Glutamatergic neuron (in vitro differentiated cells): ENCODE measurements at regions not wholly inside any gene's neighbourhood (a gene's known extent, or its start where the extent isn't known, plus 50 kb on each side); places are given as distances from the start of the nearest gene placed in this dataset.
"Not testable (repeated sequence)": the region's sequence is repeated elsewhere in the genome, so short reads cannot be mapped to it uniquely, and the experiment has no call there.

Experiments used
- DNase-seq: peaks from one replicate; pipeline ENCODE4 v3.0.0; 2022
- H3K27ac Mint-ChIP-seq: one replicate; pipeline ENCODE4 v1.8.0; 2020; ENCODE audit warnings: mild to moderate bottlenecking, mixed read lengths, inconsistent platforms; ENCODE audit not compliant: unreplicated experiment
- H3K27me3 Mint-ChIP-seq: one replicate; pipeline ENCODE4 v1.8.0; 2020; ENCODE audit warnings: mild to moderate bottlenecking, moderate library complexity, mixed read lengths, inconsistent platforms; ENCODE audit not compliant: unreplicated experiment
- H3K36me3 Mint-ChIP-seq: one replicate; pipeline ENCODE4 v1.8.0; 2020; ENCODE audit warnings: mild to moderate bottlenecking, mixed read lengths, inconsistent platforms; ENCODE audit not compliant: unreplicated experiment
- H3K4me1 Mint-ChIP-seq: one replicate; pipeline ENCODE4 v1.8.0; 2020; ENCODE audit warnings: mild to moderate bottlenecking, low read depth, mixed read lengths, inconsistent platforms; ENCODE audit not compliant: unreplicated experiment
- H3K4me3 Mint-ChIP-seq: one replicate; pipeline ENCODE4 v1.8.0; 2020; ENCODE audit warnings: mild to moderate bottlenecking, mixed read lengths, inconsistent platforms; ENCODE audit not compliant: unreplicated experiment
- H3K9me3 Mint-ChIP-seq: one replicate; pipeline ENCODE4 v1.8.0; 2020; ENCODE audit warnings: mild to moderate bottlenecking, moderate library complexity, mixed read lengths, inconsistent platforms; ENCODE audit not compliant: unreplicated experiment
- CTCF ChIP-seq: fragments of 200-600 bp; sonication (generic); IDR thresholded peaks from one replicate; pipeline ENCODE4 v1.5.0; 2021; ENCODE audit not compliant: partially characterized antibody, unreplicated experiment

DNA sequence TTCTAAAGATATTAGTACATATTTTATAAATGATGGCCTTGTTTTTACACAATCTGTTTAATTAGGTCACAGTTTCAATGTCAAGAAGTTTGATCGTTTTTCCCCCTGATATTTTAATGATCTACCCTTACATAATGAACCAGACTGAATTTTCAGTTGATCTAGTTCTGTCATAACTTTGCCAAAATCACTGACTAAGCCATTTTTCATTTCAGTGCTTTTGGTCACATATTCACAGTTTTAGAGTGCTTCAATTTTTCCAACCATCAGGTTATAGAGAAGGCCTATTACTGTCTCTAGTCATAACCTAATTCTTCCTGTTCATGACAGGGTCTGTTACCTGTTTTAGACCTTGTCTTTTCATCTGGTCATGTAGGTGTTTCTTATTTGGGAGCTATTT, 577.9 kb upstream of the PTPRD start:
- no peak for DNase-seq
- TF ChIP-seq CTCF = no peak
- Mint-ChIP-seq H3K4me1 (peaks cover 5% of the 10 kb centered on the region), H3K9me3 (peaks cover 9% of the 10 kb centered on the region), H3K36me3 (peaks cover 20% of the 10 kb centered on the region), H3K27me3 (peaks cover 1% of the 10 kb centered on the region), H3K27ac (no peak overlapping the region), H3K4me3 (no peak overlapping the region)

GRCh38 chr9:11192993-11193392, 580.2 kb upstream of the PTPRD start:
- peaks cover 7% of the 10 kb centered on the region for H3K4me1 Mint-ChIP-seq
- no peak overlapping the region for H3K27ac Mint-ChIP-seq
- H3K9me3 Mint-ChIP-seq = peaks cover 10% of the 10 kb centered on the region
- no peak for DNase-seq
- H3K27me3 Mint-ChIP-seq = peaks cover 3% of the 10 kb centered on the region
- TF ChIP-seq CTCF = no peak
- H3K4me3 Mint-ChIP-seq = no peak overlapping the region
- peaks cover 14% of the 10 kb centered on the region for H3K36me3 Mint-ChIP-seq

DNA sequence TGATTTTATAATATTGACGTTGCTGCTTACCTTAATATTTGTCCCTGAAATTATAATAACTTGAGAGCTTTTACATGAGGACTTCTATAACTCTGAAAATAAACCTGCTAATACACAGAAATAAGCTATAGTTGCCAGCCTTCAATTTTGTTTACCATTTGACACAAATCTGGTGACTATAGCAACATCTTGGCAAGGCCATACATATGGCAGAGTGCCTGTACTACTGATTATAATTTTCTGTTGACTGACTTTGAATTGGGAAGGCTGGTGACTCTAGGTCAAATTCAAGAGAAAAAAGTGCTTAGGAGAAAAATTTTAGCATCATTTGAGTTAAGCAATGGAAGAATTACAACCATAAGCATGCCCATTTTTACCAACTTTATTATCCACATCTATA, 581.4 kb upstream of the PTPRD start:
- no peak for TF ChIP-seq CTCF
- Mint-ChIP-seq H3K27me3 (peaks cover 4% of the 10 kb centered on the region), H3K36me3 (peaks cover 5% of the 10 kb centered on the region), H3K4me1 (peaks cover 11% of the 10 kb centered on the region), H3K9me3 (peaks cover 6% of the 10 kb centered on the region), H3K27ac (no peak overlapping the region), H3K4me3 (no peak overlapping the region)
- no peak for DNase-seq

GRCh38 chr9:11196840-11197365, 584.1 kb upstream of the PTPRD start:
- H3K4me3 Mint-ChIP-seq = not testable (repeated sequence)
- peak; percentile 13 for DNase-seq

GRCh38 chr9:11199335-11199734, 586.5 kb upstream of the PTPRD start:
- peak overlapping the region; percentile 19 for H3K4me3 Mint-ChIP-seq
- H3K27me3 Mint-ChIP-seq = peaks cover 6% of the 10 kb centered on the region
- TF ChIP-seq CTCF = no peak
- H3K9me3 Mint-ChIP-seq = peaks cover 6% of the 10 kb centered on the region
- H3K4me1 Mint-ChIP-seq = peaks cover 22% of the 10 kb centered on the region
- peak; percentile 57 for DNase-seq
- H3K36me3 Mint-ChIP-seq = no peaks in the 10 kb centered on the region
- H3K27ac Mint-ChIP-seq = peak overlapping the region; percentile 90

More at GRCh38 chr9:11196840-11197365, 584.1 kb upstream of the PTPRD start:
- H3K4me1 Mint-ChIP-seq = peaks cover 22% of the 10 kb centered on the region
- H3K27ac Mint-ChIP-seq, H3K9me3 Mint-ChIP-seq, H3K27me3 Mint-ChIP-seq, H3K36me3 Mint-ChIP-seq: not testable (repeated sequence)
